OCI-LY1 (cell line): ENCODE measurements at regions not wholly inside any gene's neighbourhood (a gene's known extent, or its start where the extent isn't known, plus 50 kb on each side); places are given as distances from the start of the nearest gene placed in this dataset.

Experiments used
- EZH2 ChIP-seq: fragments of 200-600 bp; sonication (generic), shearing (Covaris generic); IDR thresholded peaks from 2 replicates; pipeline ENCODE4 v1.8.0; 2017; ENCODE audit warnings: borderline replicate concordance, mixed run types, mild to moderate bottlenecking, antibody characterized with exemption, low read length, moderate library complexity, mixed read lengths
- TF ChIP-seq, protein P1 (sequence below): fragments of 200-600 bp; sonication (generic), shearing (Covaris generic); IDR thresholded peaks from 2 replicates; pipeline ENCODE4 v1.5.1; 2017; ENCODE audit warnings: mild to moderate bottlenecking, antibody characterized with exemption, low read length, moderate library complexity, mixed read lengths

GRCh38 chr2:15800495-15801329 lies 139.6 kb upstream of the MYCN start:
- TF ChIP-seq, protein P1, sequence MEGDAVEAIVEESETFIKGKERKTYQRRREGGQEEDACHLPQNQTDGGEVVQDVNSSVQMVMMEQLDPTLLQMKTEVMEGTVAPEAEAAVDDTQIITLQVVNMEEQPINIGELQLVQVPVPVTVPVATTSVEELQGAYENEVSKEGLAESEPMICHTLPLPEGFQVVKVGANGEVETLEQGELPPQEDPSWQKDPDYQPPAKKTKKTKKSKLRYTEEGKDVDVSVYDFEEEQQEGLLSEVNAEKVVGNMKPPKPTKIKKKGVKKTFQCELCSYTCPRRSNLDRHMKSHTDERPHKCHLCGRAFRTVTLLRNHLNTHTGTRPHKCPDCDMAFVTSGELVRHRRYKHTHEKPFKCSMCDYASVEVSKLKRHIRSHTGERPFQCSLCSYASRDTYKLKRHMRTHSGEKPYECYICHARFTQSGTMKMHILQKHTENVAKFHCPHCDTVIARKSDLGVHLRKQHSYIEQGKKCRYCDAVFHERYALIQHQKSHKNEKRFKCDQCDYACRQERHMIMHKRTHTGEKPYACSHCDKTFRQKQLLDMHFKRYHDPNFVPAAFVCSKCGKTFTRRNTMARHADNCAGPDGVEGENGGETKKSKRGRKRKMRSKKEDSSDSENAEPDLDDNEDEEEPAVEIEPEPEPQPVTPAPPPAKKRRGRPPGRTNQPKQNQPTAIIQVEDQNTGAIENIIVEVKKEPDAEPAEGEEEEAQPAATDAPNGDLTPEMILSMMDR = no peak
- no peak for TF ChIP-seq EZH2
